IMR-90 (cell line): ENCODE measurements at regions not wholly inside any gene's neighbourhood (a gene's known extent, or its start where the extent isn't known, plus 50 kb on each side); places are given as distances from the start of the nearest gene placed in this dataset.

ENCODE experiments used
- ATAC-seq: fragments of 200-7000 bp; cut with Tn5 transposase; 2 replicates; pipeline ENCODE4 v1.9.1; 2020; ENCODE audit warnings: low read depth, mild to moderate bottlenecking, moderate library complexity
- BruUV-seq: library from RNA; stranded (reverse); fragments of 400-500 nt; replicated peaks from 2 replicates; lab custom pipeline; 2021; lab: Mats Ljungman, UMichigan
- CTCF ChIA-PET: fragments of 300-600 bp; formaldehyde crosslinking; extraction: SDS; loops from one replicate; lab custom pipeline; 2021; ENCODE audit warnings: antibody characterized with exemption; lab: Yijun Ruan, JAX
- POLR2A ChIA-PET: fragments of 300-600 bp; sonication (Branson Sonifier 250); formaldehyde crosslinking; loops from one replicate; lab custom pipeline; 2022; ENCODE audit warnings: antibody characterized with exemption; ENCODE audit not compliant: unreplicated experiment; lab: Charles Lee
- DNase-seq: peaks from one replicate; pipeline ENCODE4 v3.0.0; 2013
- H2AFZ ChIP-seq: replicated peaks from 2 replicates; pipeline ENCODE3; 2013; ENCODE audit warnings: low read length, mild to moderate bottlenecking; ENCODE audit not compliant: poor library complexity
- H2AK5ac ChIP-seq: 2 replicates; pipeline ENCODE4 v1.6.1; 2013; ENCODE audit warnings: low read depth, low read length, inconsistent platforms
- H2AK9ac ChIP-seq: replicated peaks from 2 replicates; pipeline ENCODE3; 2013; ENCODE audit warnings: mild to moderate bottlenecking, low read depth, low read length, moderate library complexity; ENCODE audit not compliant: poor library complexity
- H2BK120ac ChIP-seq: 2 replicates; pipeline ENCODE4 v1.6.1; 2013; ENCODE audit warnings: low read depth, low read length, inconsistent platforms
- H2BK15ac ChIP-seq: 3 replicates; pipeline ENCODE4 v1.6.1; 2013; ENCODE audit warnings: low read depth, low read length, inconsistent platforms
- H2BK20ac ChIP-seq: 2 replicates; pipeline ENCODE4 v1.6.1; 2013; ENCODE audit warnings: low read depth, mild to moderate bottlenecking, inconsistent platforms, low read length, moderate library complexity
- H2BK5ac ChIP-seq: 2 replicates; pipeline ENCODE4 v1.6.1; 2013; ENCODE audit warnings: mild to moderate bottlenecking, low read depth, low read length, inconsistent platforms; ENCODE audit not compliant: poor library complexity, severe bottlenecking
- H3K14ac ChIP-seq: replicated peaks from 2 replicates; pipeline ENCODE4 v1.6.1; 2013; ENCODE audit warnings: low read depth, low read length, inconsistent platforms
- H3K18ac ChIP-seq: 2 replicates; pipeline ENCODE4 v1.6.1; 2013; ENCODE audit warnings: low read depth, low read length, control low read depth
- H3K23ac ChIP-seq: 2 replicates; pipeline ENCODE4 v1.6.1; 2013; ENCODE audit warnings: low read depth, low read length, inconsistent platforms
- H3K27ac ChIP-seq: 2 replicates; pipeline ENCODE4 v1.5.1; 2013; ENCODE audit warnings: mild to moderate bottlenecking, control low read depth, low read length; ENCODE audit not compliant: insufficient read depth
- H3K27me3 ChIP-seq: 2 replicates; pipeline ENCODE4 v1.6.1; 2013; ENCODE audit warnings: low read length; ENCODE audit not compliant: control insufficient read depth, insufficient read depth
- H3K36me3 ChIP-seq: 2 replicates; pipeline ENCODE4 v1.6.1; 2013; ENCODE audit warnings: low read length, mixed read lengths; ENCODE audit not compliant: control insufficient read depth, insufficient read depth
- H3K4ac ChIP-seq: 2 replicates; pipeline ENCODE4 v1.6.1; 2013; ENCODE audit warnings: low read depth, low read length, inconsistent platforms
- H3K4me1 ChIP-seq: 2 replicates; pipeline ENCODE4 v1.6.1; 2013; ENCODE audit warnings: low read length, mixed read lengths; ENCODE audit not compliant: control insufficient read depth, insufficient read depth
- H3K4me2 ChIP-seq: 2 replicates; pipeline ENCODE4 v1.6.1; 2013; ENCODE audit warnings: low read depth, mild to moderate bottlenecking, control low read depth, low read length, moderate library complexity
- H3K4me3 ChIP-seq: 2 replicates; pipeline ENCODE4 v1.5.1; 2013; ENCODE audit warnings: low read depth, mild to moderate bottlenecking, control low read depth, low read length, moderate library complexity; ENCODE audit not compliant: insufficient read depth
- H3K56ac ChIP-seq: 2 replicates; pipeline ENCODE4 v1.6.1; 2013; ENCODE audit warnings: low read length, inconsistent platforms; ENCODE audit not compliant: insufficient read depth; ENCODE audit errors: extremely low read depth
- H3K79me1 ChIP-seq, 2 experiments: 2 replicates each; pipeline ENCODE4 v1.6.1; 2013; ENCODE audit warnings: low read length in 2 of 2, inconsistent platforms in 1 of 2, low read depth in 1 of 2
- H3K9ac ChIP-seq: 2 replicates; pipeline ENCODE4 v1.6.1; 2013; ENCODE audit warnings: low read depth, low read length, control low read depth
- H3K9me1 ChIP-seq: 2 replicates; pipeline ENCODE4 v1.6.1; 2013; ENCODE audit warnings: low read length, inconsistent platforms; ENCODE audit not compliant: insufficient read depth
- H3K9me3 ChIP-seq: 2 replicates; pipeline ENCODE4 v1.6.1; 2013; ENCODE audit warnings: low read length; ENCODE audit not compliant: control insufficient read depth, insufficient read depth
- H4K20me1 ChIP-seq: 2 replicates; pipeline ENCODE4 v1.6.1; 2013; ENCODE audit warnings: low read length, inconsistent platforms; ENCODE audit not compliant: insufficient read depth
- H4K5ac ChIP-seq: 2 replicates; pipeline ENCODE4 v1.6.1; 2013; ENCODE audit warnings: mild to moderate bottlenecking, low read depth, low read length, control low read depth
- H4K8ac ChIP-seq, 2 experiments: 2 replicates each; pipeline ENCODE4 v1.6.1; 2013; ENCODE audit warnings: low read depth in 2 of 2, low read length in 2 of 2, control low read depth in 1 of 2, inconsistent platforms in 1 of 2
- H4K91ac ChIP-seq: 2 replicates; pipeline ENCODE4 v1.6.1; 2013; ENCODE audit warnings: low read depth, low read length, inconsistent platforms; ENCODE audit not compliant: insufficient read depth
- BHLHE40 ChIP-seq: fragments of 150-350 bp; IDR thresholded peaks from 2 replicates; pipeline ENCODE4 v1.6.1; 2016; ENCODE audit warnings: mild to moderate bottlenecking, low read depth, low read length
- CEBPB ChIP-seq: IDR thresholded peaks from 2 replicates; pipeline ENCODE4 v1.6.1; 2012; ENCODE audit warnings: low read depth, low read length, improper control_type of control experiment
- CHD1 ChIP-seq: IDR thresholded peaks from 2 replicates; pipeline ENCODE4 v1.6.1; 2012; ENCODE audit warnings: low read depth, low read length, improper control_type of control experiment
- CTCF ChIP-seq: conservative IDR thresholded peaks from 2 replicates; pipeline ENCODE4 v1.5.1; 2012; ENCODE audit warnings: mild to moderate bottlenecking, low read depth, low read length, improper control_type of control experiment
- FOS ChIP-seq: fragments of 150-350 bp; IDR thresholded peaks from 2 replicates; pipeline ENCODE4 v1.6.1; 2016; ENCODE audit warnings: low read depth, low read length
- MAFK ChIP-seq: IDR thresholded peaks from 2 replicates; pipeline ENCODE4 v1.6.1; 2012; ENCODE audit warnings: low read depth, low read length, improper control_type of control experiment
- MAZ ChIP-seq: IDR thresholded peaks from 2 replicates; pipeline ENCODE4 v1.6.1; 2012; ENCODE audit warnings: low read depth, mild to moderate bottlenecking, low read length, improper control_type of control experiment, moderate library complexity, borderline replicate concordance
- MXI1 ChIP-seq: IDR thresholded peaks from 2 replicates; pipeline ENCODE4 v1.6.1; 2012; ENCODE audit warnings: low read depth, mild to moderate bottlenecking, low read length, moderate library complexity, borderline replicate concordance
- NFE2L2 ChIP-seq: fragments of 150-350 bp; IDR thresholded peaks from 2 replicates; pipeline ENCODE4 v1.6.1; 2016; ENCODE audit warnings: low read depth, mild to moderate bottlenecking, low read length
- POLR2A ChIP-seq: IDR thresholded peaks from 2 replicates; pipeline ENCODE4 v1.6.1; 2012; ENCODE audit warnings: mild to moderate bottlenecking, low read depth, low read length
- RAD21 ChIP-seq: IDR thresholded peaks from 2 replicates; pipeline ENCODE4 v1.6.1; 2012; ENCODE audit warnings: low read length, improper control_type of control experiment
- RCOR1 ChIP-seq: IDR thresholded peaks from 2 replicates; pipeline ENCODE4 v1.6.1; 2012; ENCODE audit warnings: mild to moderate bottlenecking, low read length, improper control_type of control experiment; ENCODE audit not compliant: insufficient replicate concordance
- RFX5 ChIP-seq: IDR thresholded peaks from 2 replicates; pipeline ENCODE4 v1.8.0; 2012; ENCODE audit warnings: low read depth, mild to moderate bottlenecking, low read length, moderate library complexity
- SMC3 ChIP-seq: fragments of 150-350 bp; IDR thresholded peaks from 2 replicates; pipeline ENCODE4 v1.6.1; 2016; ENCODE audit warnings: low read depth, mild to moderate bottlenecking, antibody characterized with exemption, low read length, moderate library complexity
- USF2 ChIP-seq: fragments of 150-350 bp; IDR thresholded peaks from 2 replicates; pipeline ENCODE4 v1.6.1; 2017; ENCODE audit warnings: mild to moderate bottlenecking, antibody characterized with exemption, low read length, low read depth
- WGBS, 2 experiments: methylation state at CpG; one replicate each; pipeline versions ENCODE4 v1.1.5 to v1.1.7; 2013; ENCODE audit warnings: missing lambda C conversion rate in 2 of 2; ENCODE audit not compliant: insufficient read length in 1 of 2; ENCODE audit errors: extremely low coverage in 2 of 2; 5-methylcytosine and 5-hydroxymethylcytosine counted together
- dilution Hi-C: fragments of 300-500 bp; cut with HindIII; formaldehyde crosslinking; loops from one replicate; pipeline ENCODE4 v1.14.3; 2018; ENCODE audit warnings: low sequenced_read_pairs; ENCODE audit not compliant: unreplicated experiment
- in situ Hi-C: fragments of 300-500 bp; cut with MboI; formaldehyde crosslinking; loops from 3 replicates; pipeline ENCODE4 v1.14.3; 2019; ENCODE audit warnings: low sequenced_read_pairs, inconsistent platforms, mixed read lengths
- intact Hi-C: fragments of 100-400 bp; cut with micrococcal nuclease; formaldehyde crosslinking; loops from 2 replicates; pipeline ENCODE4 v1.10.0; 2022
- TF ChIP-seq, protein P1 (sequence below): fragments of 150-350 bp; IDR thresholded peaks from 2 replicates; pipeline ENCODE4 v1.6.1; 2016; ENCODE audit warnings: low read depth, mild to moderate bottlenecking, low read length, moderate library complexity, borderline replicate concordance

- no peak overlapping the region for H2BK120ac ChIP-seq
- H3K27me3 ChIP-seq, result no peaks in the 10 kb centered on the region
- no peak for DNase-seq
- no peaks in the 10 kb centered on the region for H3K9me1 ChIP-seq
- ChIA-PET CTCF (interaction anchor here (0.9 kb wide), 1 partner anchor 15 kb away, joined by 3 read pairs; no protein-coding TSS in a partner anchor), POLR2A (no interaction called here)
- no peak overlapping the region for H3K23ac ChIP-seq
- no peak overlapping the region for H3K4ac ChIP-seq
- no peak overlapping the region for H3K4me3 ChIP-seq
- H3K9ac ChIP-seq, result no peak overlapping the region
- no peak overlapping the region for H3K14ac ChIP-seq
- H2BK20ac ChIP-seq, result no peak overlapping the region
- no peak overlapping the region for H2AK9ac ChIP-seq
- peaks cover 11% of the 10 kb centered on the region for H3K9me3 ChIP-seq
- H4K91ac ChIP-seq, result no peak overlapping the region
- H2AFZ ChIP-seq, result no peak overlapping the region
- H3K18ac ChIP-seq, result no peak overlapping the region
- no peak overlapping the region for H2BK15ac ChIP-seq
- intact Hi-C loops, result no loop called here
- in situ Hi-C loops, result no loop called here
- no peak overlapping the region for H2BK5ac ChIP-seq
- H4K5ac ChIP-seq, result no peak overlapping the region
- no peaks in the 10 kb centered on the region for H3K36me3 ChIP-seq
- H3K4me1 ChIP-seq, result no peaks in the 10 kb centered on the region
- dilution Hi-C loops, result no loop called here
- H3K4me2 ChIP-seq, result no peak overlapping the region
- 94% methylated on average over 6 of the region's 60 CpGs; no CpG with 5 or more reads in 1 of the 2 experiments for WGBS, 2 experiments
- no peaks in the 10 kb centered on the region for H3K79me1 ChIP-seq
- no peak for TF ChIP-seq BHLHE40
- no peak for TF ChIP-seq CTCF
- no peak for TF ChIP-seq FOS
- TF ChIP-seq, protein P1, sequence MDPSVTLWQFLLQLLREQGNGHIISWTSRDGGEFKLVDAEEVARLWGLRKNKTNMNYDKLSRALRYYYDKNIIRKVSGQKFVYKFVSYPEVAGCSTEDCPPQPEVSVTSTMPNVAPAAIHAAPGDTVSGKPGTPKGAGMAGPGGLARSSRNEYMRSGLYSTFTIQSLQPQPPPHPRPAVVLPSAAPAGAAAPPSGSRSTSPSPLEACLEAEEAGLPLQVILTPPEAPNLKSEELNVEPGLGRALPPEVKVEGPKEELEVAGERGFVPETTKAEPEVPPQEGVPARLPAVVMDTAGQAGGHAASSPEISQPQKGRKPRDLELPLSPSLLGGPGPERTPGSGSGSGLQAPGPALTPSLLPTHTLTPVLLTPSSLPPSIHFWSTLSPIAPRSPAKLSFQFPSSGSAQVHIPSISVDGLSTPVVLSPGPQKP, result no peak
- TF ChIP-seq CHD1, result no peak
- no peak for TF ChIP-seq CEBPB
- TF ChIP-seq MXI1, result no peak
- TF ChIP-seq RCOR1, result no peak
- TF ChIP-seq USF2, result no peak
- TF ChIP-seq NFE2L2, result no peak
- no peak for TF ChIP-seq RFX5
- TF ChIP-seq MAZ, result no peak
- no peak for TF ChIP-seq SMC3
- no peak for TF ChIP-seq MAFK
- TF ChIP-seq POLR2A, result no peak
- no peak for TF ChIP-seq RAD21
- no peak overlapping the region for H2AK5ac ChIP-seq
- no peak overlapping the region for H3K27ac ChIP-seq
- H4K8ac ChIP-seq, result no peak overlapping the region
- no peaks in the 10 kb centered on the region for H4K20me1 ChIP-seq
- ATAC-seq, result no peak
- no peak overlapping the region for H3K56ac ChIP-seq
- no TSS peak for BruUV-seq
These were observed 335.0 kb downstream of the CBLN2 start for GRCh38 chr18:72208920-72209676.
